SK-N-SH treated with all-trans-retinoic acid at 6 μM for 48 hours (cell line): ENCODE measurements at regions not wholly inside any gene's neighbourhood (a gene's known extent, or its start where the extent isn't known, plus 50 kb on each side); places are given as distances from the start of the nearest gene placed in this dataset.

Experiments
- ATAC-seq: fragments of 200-7000 bp; cut with Tn5 transposase; 3 replicates; pipeline ENCODE4 v1.9.1; 2020; ENCODE audit warnings: mild to moderate bottlenecking, moderate library complexity
- ARNTL ChIP-seq: fragments of 450-650 bp; formaldehyde crosslinking; IDR thresholded peaks from 2 replicates; pipeline ENCODE4 v1.5.0; 2020; ENCODE audit warnings: low read depth, mild to moderate bottlenecking, moderate library complexity, borderline replicate concordance
- BACH2 ChIP-seq: fragments of 250-450 bp; sonication (Bioruptor Pico); IDR thresholded peaks from 2 replicates; pipeline ENCODE4 v1.9.0; 2021; ENCODE audit warnings: mild to moderate bottlenecking, borderline replicate concordance
- CSDC2 ChIP-seq: fragments of 250-450 bp; sonication (Bioruptor Pico); IDR thresholded peaks from 2 replicates; pipeline ENCODE4 v1.5.0; 2020; ENCODE audit warnings: mild to moderate bottlenecking, moderate library complexity
- CSRNP3 ChIP-seq: fragments of 250-450 bp; sonication (Bioruptor Pico); IDR thresholded peaks from 2 replicates; pipeline ENCODE4 v1.5.1; 2021; ENCODE audit warnings: mild to moderate bottlenecking, moderate library complexity
- ESRRG ChIP-seq: fragments of 250-450 bp; sonication (Bioruptor Pico); IDR thresholded peaks from 2 replicates; pipeline ENCODE4 v1.6.1; 2021; ENCODE audit warnings: mild to moderate bottlenecking
- GLIS3 ChIP-seq: fragments of 250-450 bp; sonication (Bioruptor Pico); IDR thresholded peaks from 2 replicates; pipeline ENCODE4 v1.5.0; 2020; ENCODE audit warnings: mild to moderate bottlenecking, moderate library complexity
- ISL1 ChIP-seq: fragments of 250-450 bp; sonication (Bioruptor Pico); IDR thresholded peaks from 2 replicates; pipeline ENCODE4 v2.1.2; 2022; ENCODE audit warnings: mild to moderate bottlenecking, moderate library complexity
- OSR1 ChIP-seq: fragments of 250-450 bp; sonication (Bioruptor Pico); IDR thresholded peaks from 2 replicates; pipeline ENCODE4 v1.8.0; 2022; ENCODE audit warnings: moderate library complexity, mild to moderate bottlenecking, inconsistent platforms
- PATZ1 ChIP-seq: fragments of 250-450 bp; sonication (Bioruptor Pico); IDR thresholded peaks from 2 replicates; pipeline ENCODE4 v1.8.0; 2020; ENCODE audit warnings: mild to moderate bottlenecking, moderate library complexity, borderline replicate concordance
- PPARA ChIP-seq: fragments of 250-450 bp; sonication (Bioruptor Pico); IDR thresholded peaks from 2 replicates; pipeline ENCODE4 v1.5.0; 2020; ENCODE audit warnings: mild to moderate bottlenecking, borderline replicate concordance
- RARB ChIP-seq: fragments of 250-450 bp; sonication (Bioruptor Pico); IDR thresholded peaks from 2 replicates; pipeline ENCODE4 v1.8.0; 2021; ENCODE audit warnings: mild to moderate bottlenecking, moderate library complexity
- SNAI2 ChIP-seq: fragments of 250-450 bp; sonication (Bioruptor Pico); IDR thresholded peaks from 2 replicates; pipeline ENCODE4 v1.5.0; 2020; ENCODE audit warnings: mild to moderate bottlenecking, moderate library complexity
- TCF4 ChIP-seq: fragments of 250-450 bp; sonication (Bioruptor Pico); IDR thresholded peaks from 2 replicates; pipeline ENCODE4 v1.8.0; 2021; ENCODE audit warnings: mild to moderate bottlenecking, moderate library complexity, borderline replicate concordance
- TOX ChIP-seq: fragments of 250-450 bp; sonication (Bioruptor Pico); IDR thresholded peaks from 2 replicates; pipeline ENCODE4 v1.8.0; 2021; ENCODE audit warnings: mild to moderate bottlenecking, moderate library complexity, borderline replicate concordance
- TSHZ2 ChIP-seq: fragments of 250-450 bp; sonication (Bioruptor Pico); IDR thresholded peaks from 2 replicates; pipeline ENCODE4 v1.5.0; 2020; ENCODE audit warnings: mild to moderate bottlenecking, moderate library complexity
- ZC3H10 ChIP-seq: fragments of 250-450 bp; sonication (Bioruptor Pico); IDR thresholded peaks from 2 replicates; pipeline ENCODE4 v1.5.1; 2021; ENCODE audit warnings: mild to moderate bottlenecking, moderate library complexity
- ZFP3 ChIP-seq: fragments of 250-450 bp; sonication (Bioruptor Pico); IDR thresholded peaks from 2 replicates; pipeline ENCODE4 v1.5.0; 2020; ENCODE audit warnings: mild to moderate bottlenecking, moderate library complexity
- ZFP30 ChIP-seq: fragments of 450-650 bp; formaldehyde crosslinking; IDR thresholded peaks from 2 replicates; pipeline ENCODE4 v1.5.0; 2022; ENCODE audit warnings: mild to moderate bottlenecking, moderate library complexity
- ZNF565 ChIP-seq: fragments of 450-650 bp; formaldehyde crosslinking; conservative IDR thresholded peaks from 2 replicates; pipeline ENCODE4 v1.5.0; 2020; ENCODE audit warnings: low read depth, mild to moderate bottlenecking, moderate library complexity
- ZNF70 ChIP-seq: fragments of 450-650 bp; formaldehyde crosslinking; IDR thresholded peaks from 2 replicates; pipeline ENCODE4 v1.5.0; 2020; ENCODE audit warnings: mild to moderate bottlenecking, moderate library complexity
- ZNF8 ChIP-seq: fragments of 450-650 bp; formaldehyde crosslinking; IDR thresholded peaks from 2 replicates; pipeline ENCODE4 v1.5.0; 2020; ENCODE audit warnings: mild to moderate bottlenecking, moderate library complexity
- TF ChIP-seq, protein P1 (sequence below): fragments of 250-450 bp; sonication (Bioruptor Pico); IDR thresholded peaks from 2 replicates; pipeline ENCODE4 v1.5.1; 2020; ENCODE audit warnings: low read depth, mild to moderate bottlenecking, moderate library complexity
- TF ChIP-seq, protein P2 (sequence below): fragments of 250-450 bp; sonication (Bioruptor Pico); IDR thresholded peaks from 2 replicates; pipeline ENCODE4 v1.8.0; 2021; ENCODE audit warnings: low read depth, mild to moderate bottlenecking, moderate library complexity, borderline replicate concordance

DNA sequence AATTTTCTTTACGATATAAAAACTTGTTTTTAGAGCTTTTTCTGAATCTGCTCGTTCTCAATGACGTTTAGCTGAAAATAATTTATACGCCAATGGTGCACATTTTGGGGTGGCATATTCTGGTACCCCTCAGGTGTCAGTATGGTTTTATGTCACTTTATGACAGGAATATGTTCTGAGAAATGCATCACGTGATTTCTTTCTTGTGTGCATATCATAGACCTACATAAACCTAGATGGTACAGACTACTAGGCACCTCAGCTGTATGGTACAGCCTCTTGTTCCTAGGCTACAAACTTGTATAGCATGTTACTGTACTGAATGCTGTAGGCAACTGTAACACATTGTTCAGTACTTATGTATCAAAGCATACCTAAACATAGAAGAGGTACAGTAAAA is 68.2 kb downstream of the TMEM17 start:
- TF ChIP-seq BACH2 (CRISPR knock-in tag) (no peak), ARNTL (CRISPR knock-in tag) (no peak), TOX (CRISPR knock-in tag) (no peak), TCF4 (CRISPR knock-in tag) (no peak), ESRRG (CRISPR knock-in tag) (no peak), ZNF70 (CRISPR knock-in tag) (no peak), TSHZ2 (no peak), OSR1 (no peak), CSDC2 (CRISPR knock-in tag) (no peak), ISL1 (CRISPR knock-in tag) (no peak), PATZ1 (CRISPR knock-in tag) (no peak), ZFP30 (CRISPR knock-in tag) (no peak), ZNF565 (no peak), GLIS3 (CRISPR knock-in tag) (no peak), RARB (CRISPR knock-in tag) (no peak), ZFP3 (CRISPR knock-in tag) (no peak), ZC3H10 (no peak)
- TF ChIP-seq, protein P1, sequence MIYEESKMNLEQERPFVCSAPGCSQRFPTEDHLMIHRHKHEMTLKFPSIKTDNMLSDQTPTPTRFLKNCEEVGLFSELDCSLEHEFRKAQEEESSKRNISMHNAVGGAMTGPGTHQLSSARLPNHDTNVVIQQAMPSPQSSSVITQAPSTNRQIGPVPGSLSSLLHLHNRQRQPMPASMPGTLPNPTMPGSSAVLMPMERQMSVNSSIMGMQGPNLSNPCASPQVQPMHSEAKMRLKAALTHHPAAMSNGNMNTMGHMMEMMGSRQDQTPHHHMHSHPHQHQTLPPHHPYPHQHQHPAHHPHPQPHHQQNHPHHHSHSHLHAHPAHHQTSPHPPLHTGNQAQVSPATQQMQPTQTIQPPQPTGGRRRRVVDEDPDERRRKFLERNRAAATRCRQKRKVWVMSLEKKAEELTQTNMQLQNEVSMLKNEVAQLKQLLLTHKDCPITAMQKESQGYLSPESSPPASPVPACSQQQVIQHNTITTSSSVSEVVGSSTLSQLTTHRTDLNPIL (CRISPR knock-in tag) = no peak
- TF ChIP-seq, protein P2, sequence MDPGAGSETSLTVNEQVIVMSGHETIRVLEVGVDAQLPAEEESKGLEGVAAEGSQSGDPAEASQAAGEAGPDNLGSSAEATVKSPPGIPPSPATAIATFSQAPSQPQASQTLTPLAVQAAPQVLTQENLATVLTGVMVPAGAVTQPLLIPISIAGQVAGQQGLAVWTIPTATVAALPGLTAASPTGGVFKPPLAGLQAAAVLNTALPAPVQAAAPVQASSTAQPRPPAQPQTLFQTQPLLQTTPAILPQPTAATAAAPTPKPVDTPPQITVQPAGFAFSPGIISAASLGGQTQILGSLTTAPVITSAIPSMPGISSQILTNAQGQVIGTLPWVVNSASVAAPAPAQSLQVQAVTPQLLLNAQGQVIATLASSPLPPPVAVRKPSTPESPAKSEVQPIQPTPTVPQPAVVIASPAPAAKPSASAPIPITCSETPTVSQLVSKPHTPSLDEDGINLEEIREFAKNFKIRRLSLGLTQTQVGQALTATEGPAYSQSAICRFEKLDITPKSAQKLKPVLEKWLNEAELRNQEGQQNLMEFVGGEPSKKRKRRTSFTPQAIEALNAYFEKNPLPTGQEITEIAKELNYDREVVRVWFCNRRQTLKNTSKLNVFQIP (CRISPR knock-in tag) = no peak
- TF ChIP-seq, all 23 proteins: peak for 0
- no peak for ATAC-seq

GRCh38 chr2:62435720-62436119 is 70.3 kb downstream of the TMEM17 start:
- no peak for ATAC-seq
- TF ChIP-seq ZNF565 (no peak), SNAI2 (CRISPR knock-in tag) (no peak), CSDC2 (CRISPR knock-in tag) (no peak), PATZ1 (CRISPR knock-in tag) (no peak), BACH2 (CRISPR knock-in tag) (no peak), ZFP3 (CRISPR knock-in tag) (no peak), ARNTL (CRISPR knock-in tag) (no peak), RARB (CRISPR knock-in tag) (no peak), ZC3H10 (no peak), ZNF70 (CRISPR knock-in tag) (no peak), TSHZ2 (no peak), PPARA (CRISPR knock-in tag) (no peak), CSRNP3 (CRISPR knock-in tag) (no peak), ZNF8 (no peak), ESRRG (CRISPR knock-in tag) (no peak), ZFP30 (CRISPR knock-in tag) (no peak)
- TF ChIP-seq, protein P1 (CRISPR knock-in tag) = no peak
